ENCODE measurements at regions not wholly inside any gene's neighbourhood (a gene's known extent, or its start where the extent isn't known, plus 50 kb on each side); places are given as distances from the start of the nearest gene placed in this dataset.

GRCh38 chr12:88251798-88252197 lies 109.7 kb downstream of the TMTC3 start:
- DNase-seq (ENCODE audit: low spot score) = no peak
- Mint-ChIP-seq H3K27me3 (ENCODE audit: low read depth) (peaks cover 7% of the 10 kb centered on the region), H3K4me1 (ENCODE audit: low read depth) (peaks cover 18% of the 10 kb centered on the region), H3K9me3 (ENCODE audit: low read depth) (no peaks in the 10 kb centered on the region), H3K27ac (ENCODE audit: unreplicated experiment) (no peak overlapping the region), H3K36me3 (ENCODE audit: low read depth) (no peaks in the 10 kb centered on the region), H3K4me3 (ENCODE audit: unreplicated experiment) (no peak overlapping the region)
- no peak for TF ChIP-seq CTCF (IDR thresholded peaks at IDR 0.05)

- no peak for DNase-seq (ENCODE audit: low spot score)
- H3K27ac Mint-ChIP-seq (ENCODE audit: unreplicated experiment) = no peak overlapping the region
- no peak for TF ChIP-seq CTCF (IDR thresholded peaks at IDR 0.05)
- no peaks in the 10 kb centered on the region for H3K9me3 Mint-ChIP-seq (ENCODE audit: low read depth)
- H3K27me3 Mint-ChIP-seq (ENCODE audit: low read depth) = peaks cover 7% of the 10 kb centered on the region
- H3K36me3 Mint-ChIP-seq (ENCODE audit: low read depth) = no peaks in the 10 kb centered on the region
- H3K4me3 Mint-ChIP-seq (ENCODE audit: unreplicated experiment) = no peak overlapping the region
- H3K4me1 Mint-ChIP-seq (ENCODE audit: low read depth) = peaks cover 11% of the 10 kb centered on the region
Observed at GRCh38 chr12:88253371-88253978, 111.4 kb downstream of the TMTC3 start.

GRCh38 chr12:88255224-88255623 lies 113.1 kb downstream of the TMTC3 start:
- Mint-ChIP-seq H3K9me3 (ENCODE audit: low read depth) (no peaks in the 10 kb centered on the region), H3K36me3 (ENCODE audit: low read depth) (no peaks in the 10 kb centered on the region), H3K27ac (ENCODE audit: unreplicated experiment) (no peak overlapping the region), H3K4me1 (ENCODE audit: low read depth) (peaks cover 9% of the 10 kb centered on the region), H3K4me3 (ENCODE audit: unreplicated experiment) (no peak overlapping the region), H3K27me3 (ENCODE audit: low read depth) (peaks cover 5% of the 10 kb centered on the region)
- TF ChIP-seq CTCF (IDR thresholded peaks at IDR 0.05) = no peak
- no peak for DNase-seq (ENCODE audit: low spot score)

GRCh38 chr12:88255847-88256246 lies 113.7 kb downstream of the TMTC3 start:
- H3K4me1 Mint-ChIP-seq (ENCODE audit: low read depth) = peaks cover 9% of the 10 kb centered on the region
- H3K9me3 Mint-ChIP-seq (ENCODE audit: low read depth) = no peaks in the 10 kb centered on the region
- TF ChIP-seq CTCF (IDR thresholded peaks at IDR 0.05) = no peak

GRCh38 chr12:88258396-88258795 lies 116.3 kb downstream of the TMTC3 start:
- Mint-ChIP-seq H3K27ac (ENCODE audit: unreplicated experiment) (no peak overlapping the region), H3K27me3 (ENCODE audit: low read depth) (peaks cover 5% of the 10 kb centered on the region), H3K36me3 (ENCODE audit: low read depth) (no peaks in the 10 kb centered on the region), H3K4me3 (ENCODE audit: unreplicated experiment) (no peak overlapping the region), H3K9me3 (ENCODE audit: low read depth) (no peaks in the 10 kb centered on the region), H3K4me1 (ENCODE audit: low read depth) (peaks cover 4% of the 10 kb centered on the region)
- no peak for TF ChIP-seq CTCF (IDR thresholded peaks at IDR 0.05)
- DNase-seq (ENCODE audit: low spot score) = no peak

More at GRCh38 chr12:88255847-88256246, 113.7 kb downstream of the TMTC3 start:
- no peak for DNase-seq (ENCODE audit: low spot score)
- no peaks in the 10 kb centered on the region for H3K36me3 Mint-ChIP-seq (ENCODE audit: low read depth)
- H3K27me3 Mint-ChIP-seq (ENCODE audit: low read depth) = peaks cover 5% of the 10 kb centered on the region
- H3K27ac Mint-ChIP-seq (ENCODE audit: unreplicated experiment) = no peak overlapping the region
- H3K4me3 Mint-ChIP-seq (ENCODE audit: unreplicated experiment) = no peak overlapping the region
